SK-MEL-5 (cell line): ENCODE measurements at regions not wholly inside any gene's neighbourhood (a gene's known extent, or its start where the extent isn't known, plus 50 kb on each side); places are given as distances from the start of the nearest gene placed in this dataset.
A peak's percentile ranks its signal among the peaks of the same experiment; 100 is the strongest.

Experiments
- DNase-seq: peaks from one replicate; pipeline ENCODE4 v3.0.0-alpha.2; 2016; ENCODE audit warnings: low read depth, low spot score
- in situ Hi-C: cut with HindIII; loops from 2 replicates; pipeline ENCODE4 v1.10.0; 2016; ENCODE audit warnings: low sequenced_read_pairs, high pct_unique_total_duplicates, low pct_unique_long_range_greater_than_20kb

GRCh38 chr7:41491308-41491707 is 211.6 kb downstream of the INHBA start:
- in situ Hi-C loops = no loop called here
- DNase-seq = no peak

GRCh38 chr7:41489885-41490284 is 213.0 kb downstream of the INHBA start:
- in situ Hi-C loops = no loop called here
- DNase-seq = no peak

GRCh38 chr7:41487229-41487940 is 215.5 kb downstream of the INHBA start:
- in situ Hi-C loops = no loop called here
- DNase-seq = no peak

- no peak for DNase-seq
- in situ Hi-C loops = no loop called here
Measured at GRCh38 chr7:41481353-41481752, 221.5 kb downstream of the INHBA start.

- no peak for DNase-seq
- in situ Hi-C loops = no loop called here
Measured at GRCh38 chr7:41478187-41478586, 224.7 kb downstream of the INHBA start.

- no peak for DNase-seq
- in situ Hi-C loops = no loop called here
Measured at GRCh38 chr7:41476460-41476803, 226.5 kb downstream of the INHBA start.

- DNase-seq = peak; percentile 22
- in situ Hi-C loops = no loop called here
Measured at GRCh38 chr7:41475801-41476459, 227.0 kb downstream of the INHBA start.

GRCh38 chr7:41472427-41473125 is 230.3 kb downstream of the INHBA start:
- DNase-seq = no peak
- in situ Hi-C loops = no loop called here

- DNase-seq = no peak
- in situ Hi-C loops = no loop called here
Measured at GRCh38 chr7:41470081-41470480, 232.8 kb downstream of the INHBA start.

- DNase-seq = no peak
- in situ Hi-C loops = no loop called here
Measured at GRCh38 chr7:41467596-41467995, 235.3 kb downstream of the INHBA start.

- DNase-seq = no peak
- in situ Hi-C loops = no loop called here
Measured at GRCh38 chr7:41466760-41467384, 236.0 kb downstream of the INHBA start.

GRCh38 chr7:41465571-41465970 is 237.3 kb downstream of the INHBA start:
- DNase-seq = no peak
- in situ Hi-C loops = no loop called here

GRCh38 chr7:41463770-41464470 is 239.0 kb downstream of the INHBA start:
- DNase-seq = no peak
- in situ Hi-C loops = no loop called here

GRCh38 chr7:41459623-41460261 is 243.1 kb downstream of the INHBA start:
- DNase-seq = no peak
- in situ Hi-C loops = no loop called here

GRCh38 chr7:41459183-41459582 is 243.7 kb downstream of the INHBA start:
- in situ Hi-C loops = no loop called here
- no peak for DNase-seq

GRCh38 chr7:41457832-41458437 is 245.0 kb downstream of the INHBA start:
- in situ Hi-C loops = no loop called here
- no peak for DNase-seq

- in situ Hi-C loops = no loop called here
- DNase-seq = no peak
Measured at GRCh38 chr7:41451826-41452225, 251.1 kb downstream of the INHBA start.
